Stimulated activated CD8-positive, alpha-beta memory T cell treated with anti-CD3 and anti-CD28 coated beads, Interleukin-2, amount 100 ng/mL, for 48 hours (primary cell): ENCODE measurements at regions not wholly inside any gene's neighbourhood (a gene's known extent, or its start where the extent isn't known, plus 50 kb on each side); places are given as distances from the start of the nearest gene placed in this dataset.

Experiments
- DNase-seq, 2 donors: peaks; one replicate each; pipeline ENCODE4 v3.0.0-alpha.2; 2020; ENCODE audit warnings: low read depth in 2 of 2

GRCh38 chr1:82582347-82582746, 781.6 kb downstream of the ADGRL2 start:
- DNase-seq, result no peak

GRCh38 chr1:82578086-82578726, 777.5 kb downstream of the ADGRL2 start:
- DNase-seq, result no peak

- no peak for DNase-seq
Observed at GRCh38 chr1:82567348-82567747, 766.6 kb downstream of the ADGRL2 start.

- DNase-seq, result no peak
Observed at GRCh38 chr1:82565546-82565945, 764.8 kb downstream of the ADGRL2 start.

- DNase-seq, result no peak
Observed at GRCh38 chr1:82565146-82565545, 764.4 kb downstream of the ADGRL2 start.

- no peak for DNase-seq
Observed at GRCh38 chr1:82564333-82564732, 763.6 kb downstream of the ADGRL2 start.

- no peak for DNase-seq
Observed at GRCh38 chr1:82562448-82562847, 761.7 kb downstream of the ADGRL2 start.

GRCh38 chr1:82560566-82560965, 759.8 kb downstream of the ADGRL2 start:
- no peak for DNase-seq

GRCh38 chr1:82555501-82555900, 754.8 kb downstream of the ADGRL2 start:
- no peak for DNase-seq

GRCh38 chr1:82549841-82550240, 749.1 kb downstream of the ADGRL2 start:
- DNase-seq, result no peak

GRCh38 chr1:82542766-82543165, 742.0 kb downstream of the ADGRL2 start:
- no peak for DNase-seq

GRCh38 chr1:82542141-82542540, 741.4 kb downstream of the ADGRL2 start:
- DNase-seq, result no peak

- no peak for DNase-seq
Observed at GRCh38 chr1:82540006-82540405, 739.3 kb downstream of the ADGRL2 start.

GRCh38 chr1:82538876-82539275, 738.1 kb downstream of the ADGRL2 start:
- no peak for DNase-seq

- DNase-seq, result no peak
Observed at GRCh38 chr1:82534996-82535395, 734.3 kb downstream of the ADGRL2 start.

- DNase-seq, result no peak
Observed at GRCh38 chr1:82525378-82525777, 724.6 kb downstream of the ADGRL2 start.

GRCh38 chr1:82520611-82521010, 719.9 kb downstream of the ADGRL2 start:
- no peak for DNase-seq

- DNase-seq, result no peak
Observed at GRCh38 chr1:82517586-82517985, 716.9 kb downstream of the ADGRL2 start.

- DNase-seq, result no peak
Observed at GRCh38 chr1:82515650-82516049, 714.9 kb downstream of the ADGRL2 start.

GRCh38 chr1:82511441-82511840, 710.7 kb downstream of the ADGRL2 start:
- no peak for DNase-seq

GRCh38 chr1:82510431-82510830, 709.7 kb downstream of the ADGRL2 start:
- DNase-seq, result no peak

- DNase-seq, result no peak
Observed at GRCh38 chr1:82507011-82507410, 706.3 kb downstream of the ADGRL2 start.

GRCh38 chr1:82503822-82504221, 703.1 kb downstream of the ADGRL2 start:
- no peak for DNase-seq

- no peak for DNase-seq
Observed at GRCh38 chr1:82499022-82499421, 698.3 kb downstream of the ADGRL2 start.
